ENCODE measurements at regions not wholly inside any gene's neighbourhood (a gene's known extent, or its start where the extent isn't known, plus 50 kb on each side); places are given as distances from the start of the nearest gene placed in this dataset.

GRCh38 chr5:174844971-174845370, 120.6 kb downstream of the MSX2 start:
- Mint-ChIP-seq H3K27me3 (peaks cover 18% of the 10 kb centered on the region), H3K4me1 (ENCODE audit: low read depth) (peaks cover 14% of the 10 kb centered on the region), H3K36me3 (ENCODE audit: insufficient read depth) (no peaks in the 10 kb centered on the region), H3K27ac (no peak overlapping the region), H3K9me3 (ENCODE audit: low read depth) (peaks cover 5% of the 10 kb centered on the region), H3K4me3 (ENCODE audit: low read depth) (no peak overlapping the region)
- TF ChIP-seq, protein P1, sequence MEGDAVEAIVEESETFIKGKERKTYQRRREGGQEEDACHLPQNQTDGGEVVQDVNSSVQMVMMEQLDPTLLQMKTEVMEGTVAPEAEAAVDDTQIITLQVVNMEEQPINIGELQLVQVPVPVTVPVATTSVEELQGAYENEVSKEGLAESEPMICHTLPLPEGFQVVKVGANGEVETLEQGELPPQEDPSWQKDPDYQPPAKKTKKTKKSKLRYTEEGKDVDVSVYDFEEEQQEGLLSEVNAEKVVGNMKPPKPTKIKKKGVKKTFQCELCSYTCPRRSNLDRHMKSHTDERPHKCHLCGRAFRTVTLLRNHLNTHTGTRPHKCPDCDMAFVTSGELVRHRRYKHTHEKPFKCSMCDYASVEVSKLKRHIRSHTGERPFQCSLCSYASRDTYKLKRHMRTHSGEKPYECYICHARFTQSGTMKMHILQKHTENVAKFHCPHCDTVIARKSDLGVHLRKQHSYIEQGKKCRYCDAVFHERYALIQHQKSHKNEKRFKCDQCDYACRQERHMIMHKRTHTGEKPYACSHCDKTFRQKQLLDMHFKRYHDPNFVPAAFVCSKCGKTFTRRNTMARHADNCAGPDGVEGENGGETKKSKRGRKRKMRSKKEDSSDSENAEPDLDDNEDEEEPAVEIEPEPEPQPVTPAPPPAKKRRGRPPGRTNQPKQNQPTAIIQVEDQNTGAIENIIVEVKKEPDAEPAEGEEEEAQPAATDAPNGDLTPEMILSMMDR (IDR thresholded peaks at IDR 0.05; ENCODE audit: unreplicated experiment): no peak
- DNase-seq (ENCODE audit: low spot score, unreplicated experiment): no peak

- H3K27me3 Mint-ChIP-seq: peaks cover 25% of the 10 kb centered on the region
- no peak for DNase-seq (ENCODE audit: low spot score, unreplicated experiment)
- TF ChIP-seq, protein P1 (IDR thresholded peaks at IDR 0.05; ENCODE audit: unreplicated experiment): no peak
- peaks cover 3% of the 10 kb centered on the region for H3K9me3 Mint-ChIP-seq (ENCODE audit: low read depth)
- H3K27ac Mint-ChIP-seq: no peak overlapping the region
- H3K36me3 Mint-ChIP-seq (ENCODE audit: insufficient read depth): no peaks in the 10 kb centered on the region
- no peak overlapping the region for H3K4me3 Mint-ChIP-seq (ENCODE audit: low read depth)
- H3K4me1 Mint-ChIP-seq (ENCODE audit: low read depth): peaks cover 14% of the 10 kb centered on the region
Observed at GRCh38 chr5:174843263-174844250, 119.2 kb downstream of the MSX2 start.

GRCh38 chr5:174840435-174840834, 116.1 kb downstream of the MSX2 start:
- TF ChIP-seq, protein P1 (IDR thresholded peaks at IDR 0.05; ENCODE audit: unreplicated experiment): no peak
- H3K27me3 Mint-ChIP-seq: peaks cover 23% of the 10 kb centered on the region
- no peak for DNase-seq (ENCODE audit: low spot score, unreplicated experiment)

GRCh38 chr5:174839196-174839595, 114.8 kb downstream of the MSX2 start:
- peaks cover 10% of the 10 kb centered on the region for H3K4me1 Mint-ChIP-seq (ENCODE audit: low read depth)
- H3K27ac Mint-ChIP-seq: no peak overlapping the region
- no peaks in the 10 kb centered on the region for H3K9me3 Mint-ChIP-seq (ENCODE audit: low read depth)
- H3K4me3 Mint-ChIP-seq (ENCODE audit: low read depth): no peak overlapping the region
- peaks cover 23% of the 10 kb centered on the region for H3K27me3 Mint-ChIP-seq
- H3K36me3 Mint-ChIP-seq (ENCODE audit: insufficient read depth): no peaks in the 10 kb centered on the region
- TF ChIP-seq, protein P1 (IDR thresholded peaks at IDR 0.05; ENCODE audit: unreplicated experiment): no peak
- DNase-seq (ENCODE audit: low spot score, unreplicated experiment): no peak

More at GRCh38 chr5:174840435-174840834, 116.1 kb downstream of the MSX2 start:
- Mint-ChIP-seq H3K4me1 (ENCODE audit: low read depth) (peaks cover 14% of the 10 kb centered on the region), H3K9me3 (ENCODE audit: low read depth) (no peaks in the 10 kb centered on the region), H3K36me3 (ENCODE audit: insufficient read depth) (no peaks in the 10 kb centered on the region), H3K27ac (no peak overlapping the region), H3K4me3 (ENCODE audit: low read depth) (no peak overlapping the region)

DNA sequence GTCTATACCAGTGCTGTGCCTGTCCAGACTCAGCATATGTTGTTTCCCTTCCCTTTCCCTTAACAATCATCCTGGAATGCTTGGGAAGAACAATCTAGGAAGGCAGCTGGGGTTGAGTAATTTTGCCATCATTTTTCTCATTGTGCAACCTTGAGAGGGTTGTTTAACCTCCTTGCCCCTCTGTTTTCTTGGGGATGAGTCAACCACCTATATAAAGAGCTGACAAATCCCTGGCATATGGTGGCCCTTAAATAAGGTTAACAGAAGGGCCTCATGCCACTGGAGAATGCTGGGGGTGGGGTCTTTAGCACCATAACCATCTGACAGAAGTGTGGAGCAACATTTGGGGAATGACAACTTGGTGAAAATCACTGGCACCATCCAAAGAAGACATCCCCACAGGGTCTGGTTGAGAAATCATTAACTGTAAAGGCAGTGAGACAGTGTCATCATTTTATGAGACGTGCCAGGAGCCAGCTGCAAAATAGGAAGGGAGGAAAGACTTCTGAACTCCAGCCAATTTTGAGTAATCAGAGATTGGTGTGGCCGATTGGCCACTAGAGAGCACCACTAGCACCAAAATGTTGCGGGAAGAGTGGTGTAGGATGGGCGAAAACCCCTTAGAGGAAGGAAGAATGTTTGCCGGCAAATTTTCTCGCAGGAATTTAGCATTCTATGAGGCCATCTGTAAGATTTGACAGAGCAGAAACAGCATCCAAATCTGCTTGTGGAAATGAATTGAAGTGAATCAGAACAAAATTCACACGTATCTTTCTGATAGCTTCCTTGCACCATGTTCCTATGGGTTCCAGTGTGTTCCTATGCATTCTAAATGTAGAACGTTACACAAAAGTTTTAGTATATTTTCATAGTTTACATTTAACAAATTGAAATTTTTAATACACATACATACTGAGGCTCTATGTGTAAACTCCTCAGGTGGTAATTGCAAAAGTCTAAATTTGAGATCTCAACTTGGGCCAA, 113.8 kb downstream of the MSX2 start:
- no peaks in the 10 kb centered on the region for H3K9me3 Mint-ChIP-seq (ENCODE audit: low read depth)
- H3K4me1 Mint-ChIP-seq (ENCODE audit: low read depth): peaks cover 2% of the 10 kb centered on the region
- DNase-seq (ENCODE audit: low spot score, unreplicated experiment): no peak
- no peaks in the 10 kb centered on the region for H3K36me3 Mint-ChIP-seq (ENCODE audit: insufficient read depth)
- H3K4me3 Mint-ChIP-seq (ENCODE audit: low read depth): no peak overlapping the region
- H3K27ac Mint-ChIP-seq: no peak overlapping the region
- peaks cover 23% of the 10 kb centered on the region for H3K27me3 Mint-ChIP-seq
- TF ChIP-seq, protein P1 (IDR thresholded peaks at IDR 0.05; ENCODE audit: unreplicated experiment): peak; percentile 51
